Left lung (tissue), 4 donors: ENCODE measurements at regions not wholly inside any gene's neighbourhood (a gene's known extent, or its start where the extent isn't known, plus 50 kb on each side); places are given as distances from the start of the nearest gene placed in this dataset.
"Not testable (repeated sequence)": the region's sequence is repeated elsewhere in the genome, so short reads cannot be mapped to it uniquely, and the experiment has no call there.

Experiments used
- ATAC-seq: fragments of 200-7000 bp; cut with Tn5 transposase; one replicate; pipeline ENCODE4 v1.9.1; 2020; ENCODE audit warnings: moderate library complexity
- DNase-seq, 4 donors: peaks; one replicate each; pipeline ENCODE4 v3.0.0-alpha.2; 2013 to 2020
- H3K27ac ChIP-seq, 2 donors: fragments of 200-600 bp; sonication (generic) in 1 of 2; one replicate each; pipeline versions ENCODE4 v1.5.0 to v1.8.0; 2020 to 2021
- H3K27me3 ChIP-seq, 2 donors: fragments of 200-600 bp; sonication (generic) in 1 of 2; one replicate each; pipeline versions ENCODE4 v1.5.0 to v1.8.0; 2020 to 2021
- H3K36me3 ChIP-seq, 2 donors: fragments of 200-600 bp; sonication (generic) in 1 of 2; one replicate each; pipeline versions ENCODE4 v1.5.0 to v1.8.0; 2020 to 2021
- H3K4me1 ChIP-seq, 2 donors: fragments of 200-600 bp; one replicate each; pipeline ENCODE4 v1.8.0; 2021
- H3K4me3 ChIP-seq, 2 donors: fragments of 200-600 bp; sonication (generic) in 1 of 2; one replicate each; pipeline versions ENCODE4 v1.5.0 to v1.8.0; 2020 to 2021; ENCODE audit warnings: mild to moderate bottlenecking in 1 of 2
- H3K9me3 ChIP-seq, 2 donors: fragments of 200-600 bp; sonication (generic) in 1 of 2; one replicate each; pipeline versions ENCODE4 v1.5.0 to v1.8.0; 2020 to 2021
- CTCF ChIP-seq, 2 donors: fragments of 200-600 bp; sonication (generic) in 1 of 2; IDR thresholded peaks; one replicate each; pipeline versions ENCODE4 v1.5.0 to v1.8.0; 2021; ENCODE audit warnings: antibody characterized with exemption in 2 of 2
- intact Hi-C, 2 donors: fragments of 100-400 bp; cut with DNase I; formaldehyde crosslinking; loops; one replicate each; pipeline versions ENCODE4 v1.11.2 to v1.14.2; 2022
- donor health status: DM: no; HTN: yes; CAD: no.
- donor health status: DM: no; HTN: no; CAD: no.

GRCh38 chr6:19721766-19722377 lies 115.3 kb upstream of the ID4 start:
- intact Hi-C loops: no loop called here
- Histone ChIP-seq H3K27me3 (no peaks in the 10 kb centered on the region), H3K36me3 (no peaks in the 10 kb centered on the region), H3K27ac (no peak overlapping the region), H3K4me1 (no peaks in the 10 kb centered on the region), H3K4me3 (no peak overlapping the region), H3K9me3 (no peaks in the 10 kb centered on the region)
- DNase-seq (no peak), ATAC-seq (no peak)
- TF ChIP-seq CTCF (IDR thresholded peaks at IDR 0.05): no peak

- Histone ChIP-seq H3K4me3 (no peak overlapping the region), H3K36me3 (no peaks in the 10 kb centered on the region), H3K4me1 (no peaks in the 10 kb centered on the region), H3K27ac (no peak overlapping the region), H3K27me3 (no peaks in the 10 kb centered on the region), H3K9me3 (no peaks in the 10 kb centered on the region)
- TF ChIP-seq CTCF (IDR thresholded peaks at IDR 0.05): no peak
- intact Hi-C loops: no loop called here
- peak in 2 of 4 donors; percentile 20 to 27 for DNase-seq
- no peak for ATAC-seq
Observed at GRCh38 chr6:19722999-19723398, 114.2 kb upstream of the ID4 start.

DNA sequence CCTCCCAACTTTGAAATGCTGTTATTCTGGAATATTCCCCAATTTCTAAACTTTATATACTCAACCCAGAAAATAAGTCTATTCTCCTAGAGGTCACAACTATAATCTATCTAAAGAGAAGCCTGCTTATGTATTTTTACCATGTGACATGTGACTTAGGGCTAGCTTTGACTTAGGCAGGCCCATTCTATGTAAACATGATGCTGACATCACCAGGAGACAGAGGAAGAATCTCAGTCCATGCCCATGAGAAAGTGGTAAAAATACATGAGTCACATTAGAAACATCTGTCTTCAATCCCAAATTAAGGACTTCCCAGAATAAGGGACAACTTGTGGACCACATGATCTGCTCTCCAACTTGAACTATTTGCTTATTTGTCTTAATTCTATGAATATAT lies 113.6 kb upstream of the ID4 start:
- no peaks in the 10 kb centered on the region for H3K9me3 ChIP-seq
- H3K27ac ChIP-seq: no peak overlapping the region
- ATAC-seq: no peak

GRCh38 chr6:19725436-19725835 lies 111.7 kb upstream of the ID4 start:
- ATAC-seq, intact Hi-C loops: not testable (repeated sequence)

More for the DNA sequence above, 113.6 kb upstream of the ID4 start:
- no peak for DNase-seq
- intact Hi-C loops: no loop called here
- Histone ChIP-seq H3K36me3 (no peaks in the 10 kb centered on the region), H3K4me3 (no peak overlapping the region), H3K27me3 (no peaks in the 10 kb centered on the region), H3K4me1 (no peaks in the 10 kb centered on the region)
- TF ChIP-seq CTCF (IDR thresholded peaks at IDR 0.05): no peak

DNA sequence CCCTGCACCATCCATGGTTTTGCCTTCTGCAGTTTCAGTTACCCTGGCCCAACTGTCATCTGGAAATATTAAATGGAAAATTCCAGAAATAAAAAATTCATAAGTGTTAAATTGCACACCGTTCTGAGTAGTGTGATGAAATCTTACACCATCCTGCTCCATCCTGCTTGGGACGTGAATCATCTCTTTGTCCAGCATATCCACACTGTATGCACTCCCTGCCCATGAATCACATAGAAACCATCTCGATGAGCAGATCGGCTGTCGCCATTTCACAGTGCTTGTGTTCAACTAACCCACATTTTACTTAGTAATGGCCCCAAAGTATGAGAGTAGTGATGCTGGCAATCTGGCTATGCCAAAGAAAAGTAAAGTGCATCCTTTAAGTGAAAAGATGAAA lies 105.9 kb upstream of the ID4 start:
- H3K4me1 ChIP-seq: no peaks in the 10 kb centered on the region
- ATAC-seq (no peak), DNase-seq (no peak)
- no peaks in the 10 kb centered on the region for H3K36me3 ChIP-seq
- H3K4me3 ChIP-seq: no peak overlapping the region
- no peaks in the 10 kb centered on the region for H3K9me3 ChIP-seq
- TF ChIP-seq CTCF (IDR thresholded peaks at IDR 0.05): no peak
- H3K27ac ChIP-seq: no peak overlapping the region
- H3K27me3 ChIP-seq: no peaks in the 10 kb centered on the region
- intact Hi-C loops: no loop called here

More at GRCh38 chr6:19725436-19725835, 111.7 kb upstream of the ID4 start:
- H3K4me3 ChIP-seq, H3K27ac ChIP-seq, H3K9me3 ChIP-seq, H3K36me3 ChIP-seq, H3K27me3 ChIP-seq, H3K4me1 ChIP-seq, DNase-seq: not testable (repeated sequence)

DNA sequence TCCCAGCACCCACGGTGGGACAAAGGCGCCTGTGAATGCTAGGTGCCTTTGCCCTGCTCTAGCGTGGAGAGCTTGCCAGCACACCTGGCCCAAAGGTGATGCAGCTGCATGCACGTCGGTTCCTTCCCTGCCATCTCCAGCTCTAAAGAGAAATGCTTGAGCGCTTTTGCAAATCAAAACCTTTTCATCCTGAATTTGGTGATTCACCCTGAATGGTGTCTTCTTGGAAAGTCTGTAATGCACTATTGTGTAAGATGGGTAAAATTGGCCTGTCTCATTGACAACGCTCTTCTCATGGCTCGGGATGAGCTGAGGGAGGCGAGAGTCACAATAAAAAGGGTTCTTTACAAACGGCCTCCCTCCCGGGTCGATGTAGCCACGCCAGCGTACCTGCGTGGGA lies 103.1 kb upstream of the ID4 start:
- no peak for DNase-seq
- TF ChIP-seq CTCF (IDR thresholded peaks at IDR 0.05): no peak
- no peaks in the 10 kb centered on the region for H3K4me1 ChIP-seq
- no peaks in the 10 kb centered on the region for H3K9me3 ChIP-seq
- no peak overlapping the region for H3K27ac ChIP-seq
- ATAC-seq: no peak
- no peak overlapping the region for H3K4me3 ChIP-seq
- no peaks in the 10 kb centered on the region for H3K36me3 ChIP-seq
- intact Hi-C loops: no loop called here
- H3K27me3 ChIP-seq: no peaks in the 10 kb centered on the region
